ENCODE measurements at regions not wholly inside any gene's neighbourhood (a gene's known extent, or its start where the extent isn't known, plus 50 kb on each side); places are given as distances from the start of the nearest gene placed in this dataset.

DNA sequence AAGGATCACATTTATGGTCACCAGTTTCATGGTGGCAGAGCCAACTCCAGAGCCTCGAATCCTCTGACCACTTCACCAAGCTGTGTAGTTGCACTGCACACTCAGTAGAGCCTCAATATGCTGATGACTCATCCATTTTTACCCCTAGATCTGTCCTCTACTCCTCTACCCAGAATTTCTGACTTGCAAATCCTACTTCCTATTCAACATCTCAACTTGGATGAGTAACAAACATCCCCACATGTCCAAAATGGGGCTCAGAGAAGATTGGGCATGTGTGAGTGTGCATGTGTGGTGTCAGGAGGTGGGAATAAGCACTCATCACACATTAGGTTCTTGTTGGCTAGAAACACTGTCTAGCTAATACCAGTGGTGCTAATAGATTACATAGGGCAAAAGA lies 57.8 kb upstream of the IGFBP2 start:
- Histone ChIP-seq H3K9me3 (no peaks in the 10 kb centered on the region), H3K36me3 (no peaks in the 10 kb centered on the region), H3K4me3 (no peak overlapping the region), H3K4me1 (peaks cover 4 to 27% of the 10 kb centered on the region in 2 donors), H3K27me3 (no peaks in the 10 kb centered on the region), H3K27ac (no peak overlapping the region)
- DNase-seq (ENCODE audit: low spot score in 2 of 2): no peak
- TF ChIP-seq, protein P1, sequence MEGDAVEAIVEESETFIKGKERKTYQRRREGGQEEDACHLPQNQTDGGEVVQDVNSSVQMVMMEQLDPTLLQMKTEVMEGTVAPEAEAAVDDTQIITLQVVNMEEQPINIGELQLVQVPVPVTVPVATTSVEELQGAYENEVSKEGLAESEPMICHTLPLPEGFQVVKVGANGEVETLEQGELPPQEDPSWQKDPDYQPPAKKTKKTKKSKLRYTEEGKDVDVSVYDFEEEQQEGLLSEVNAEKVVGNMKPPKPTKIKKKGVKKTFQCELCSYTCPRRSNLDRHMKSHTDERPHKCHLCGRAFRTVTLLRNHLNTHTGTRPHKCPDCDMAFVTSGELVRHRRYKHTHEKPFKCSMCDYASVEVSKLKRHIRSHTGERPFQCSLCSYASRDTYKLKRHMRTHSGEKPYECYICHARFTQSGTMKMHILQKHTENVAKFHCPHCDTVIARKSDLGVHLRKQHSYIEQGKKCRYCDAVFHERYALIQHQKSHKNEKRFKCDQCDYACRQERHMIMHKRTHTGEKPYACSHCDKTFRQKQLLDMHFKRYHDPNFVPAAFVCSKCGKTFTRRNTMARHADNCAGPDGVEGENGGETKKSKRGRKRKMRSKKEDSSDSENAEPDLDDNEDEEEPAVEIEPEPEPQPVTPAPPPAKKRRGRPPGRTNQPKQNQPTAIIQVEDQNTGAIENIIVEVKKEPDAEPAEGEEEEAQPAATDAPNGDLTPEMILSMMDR (IDR thresholded peaks at IDR 0.05): no peak
- intact Hi-C loops (cut with DNase I): loop anchor here (5.0 kb wide), 2 partner anchors 42 to 57 kb away; partner anchors contain the start of gene IGFBP2

DNA sequence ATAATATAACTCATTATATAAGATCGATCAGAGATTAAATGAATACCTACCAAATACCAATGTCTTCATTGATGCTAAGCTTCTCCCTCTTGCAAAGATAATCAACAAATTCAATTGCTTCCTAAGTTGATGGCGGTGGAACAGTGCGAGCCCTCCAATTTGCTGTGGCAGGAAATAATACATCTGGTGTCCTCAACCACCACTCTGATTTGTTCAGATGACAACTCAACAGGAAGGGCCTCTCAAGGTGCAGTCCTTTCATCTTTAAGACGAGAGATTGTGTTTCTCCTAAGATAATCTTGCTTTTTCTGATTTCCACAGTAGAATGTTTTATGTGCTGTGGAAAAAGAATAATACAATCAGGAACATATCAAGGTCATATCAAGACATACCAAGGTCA lies 56.6 kb upstream of the IGFBP2 start:
- DNase-seq (ENCODE audit: low spot score in 2 of 2): no peak
- Histone ChIP-seq H3K4me3 (no peak overlapping the region), H3K27ac (no peak overlapping the region), H3K36me3 (no peaks in the 10 kb centered on the region), H3K9me3 (no peaks in the 10 kb centered on the region), H3K4me1 (peaks cover 4 to 24% of the 10 kb centered on the region in 2 donors), H3K27me3 (no peaks in the 10 kb centered on the region)
- intact Hi-C loops (cut with DNase I): loop anchor here (5.0 kb wide), 2 partner anchors 41 to 56 kb away; partner anchors contain the start of gene IGFBP2
- TF ChIP-seq, protein P1 (IDR thresholded peaks at IDR 0.05): no peak

DNA sequence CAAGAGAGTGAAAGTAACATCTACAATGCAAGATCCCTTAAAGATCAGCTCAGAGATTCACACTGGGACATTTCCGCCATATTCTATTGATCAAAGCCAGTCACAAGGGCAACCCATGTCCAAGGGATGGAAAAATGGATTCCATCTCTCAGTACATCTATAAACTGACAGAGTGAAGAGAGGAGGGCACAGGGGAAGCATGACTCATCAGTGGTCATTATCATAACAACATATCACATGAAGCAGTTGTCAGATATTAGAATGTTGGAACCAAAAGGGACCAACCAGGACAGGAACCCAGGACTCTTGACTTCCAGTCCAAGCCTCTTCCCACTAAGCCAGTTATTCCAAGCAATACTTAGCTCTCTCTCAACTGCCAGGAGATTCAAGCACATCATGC lies 54.9 kb upstream of the IGFBP2 start:
- intact Hi-C loops (cut with DNase I): loop anchor here (5.0 kb wide), 2 partner anchors 39 to 54 kb away; partner anchors contain the start of gene IGFBP2
- Histone ChIP-seq H3K9me3 (no peaks in the 10 kb centered on the region), H3K4me3 (no peak overlapping the region), H3K4me1 (peaks cover 0 to 10% of the 10 kb centered on the region in 2 donors), H3K27ac (no peak overlapping the region), H3K36me3 (no peaks in the 10 kb centered on the region), H3K27me3 (no peaks in the 10 kb centered on the region)
- TF ChIP-seq, protein P1 (IDR thresholded peaks at IDR 0.05): no peak
- no peak for DNase-seq (ENCODE audit: low spot score in 2 of 2)

- TF ChIP-seq, protein P1 (IDR thresholded peaks at IDR 0.05): no peak
- Histone ChIP-seq H3K36me3 (no peaks in the 10 kb centered on the region), H3K9me3 (peaks cover 0 to 3% of the 10 kb centered on the region in 2 donors), H3K27ac (no peak overlapping the region), H3K4me3 (no peak overlapping the region), H3K4me1 (no peaks in the 10 kb centered on the region), H3K27me3 (no peaks in the 10 kb centered on the region)
- DNase-seq (ENCODE audit: low spot score in 2 of 2): no peak
- intact Hi-C loops (cut with DNase I): no loop called here
These were observed 50.1 kb upstream of the IGFBP2 start for GRCh38 chr2:216583147-216583546.

All from ascending aorta (tissue), 2 donors.